Hematopoietic multipotent progenitor cell (in vitro differentiated cells): ENCODE measurements at regions not wholly inside any gene's neighbourhood (a gene's known extent, or its start where the extent isn't known, plus 50 kb on each side); places are given as distances from the start of the nearest gene placed in this dataset.

Experiments
- DNase-seq, 3 donors: peaks; one replicate each; pipeline ENCODE4 v3.0.0-alpha.2; 2011 to 2015; ENCODE audit warnings: low read depth in 2 of 3, low spot score in 2 of 3

- DNase-seq, result no peak
These were observed 396.8 kb upstream of the NETO1 start for GRCh38 chr18:73264562-73264921.

- DNase-seq, result no peak
These were observed 394.1 kb upstream of the NETO1 start for GRCh38 chr18:73261923-73262322.

- DNase-seq, result no peak
These were observed 393.5 kb upstream of the NETO1 start for GRCh38 chr18:73261243-73261642.

GRCh38 chr18:73258375-73259087 is 390.7 kb upstream of the NETO1 start:
- no peak for DNase-seq

GRCh38 chr18:73254564-73254963 is 386.8 kb upstream of the NETO1 start:
- no peak for DNase-seq

- no peak for DNase-seq
These were observed 381.2 kb upstream of the NETO1 start for GRCh38 chr18:73249030-73249429.

- DNase-seq, result no peak
These were observed 379.0 kb upstream of the NETO1 start for GRCh38 chr18:73246763-73247162.

- no peak for DNase-seq
These were observed 377.6 kb upstream of the NETO1 start for GRCh38 chr18:73245345-73245744.

GRCh38 chr18:73244401-73244800 is 376.6 kb upstream of the NETO1 start:
- DNase-seq, result no peak

- no peak for DNase-seq
These were observed 373.1 kb upstream of the NETO1 start for GRCh38 chr18:73240899-73241298.

GRCh38 chr18:73235921-73236320 is 368.1 kb upstream of the NETO1 start:
- no peak for DNase-seq

GRCh38 chr18:73235491-73235890 is 367.7 kb upstream of the NETO1 start:
- DNase-seq, result no peak

GRCh38 chr18:73232933-73233332 is 365.1 kb upstream of the NETO1 start:
- DNase-seq, result no peak

GRCh38 chr18:73220663-73221062 is 352.9 kb upstream of the NETO1 start:
- no peak for DNase-seq

GRCh38 chr18:73218293-73218692 is 350.5 kb upstream of the NETO1 start:
- DNase-seq, result no peak

GRCh38 chr18:73214970-73215369 is 347.2 kb upstream of the NETO1 start:
- DNase-seq, result no peak

GRCh38 chr18:73212442-73212841 is 344.7 kb upstream of the NETO1 start:
- no peak for DNase-seq

- no peak for DNase-seq
These were observed 334.2 kb upstream of the NETO1 start for GRCh38 chr18:73201940-73202339.

- DNase-seq, result no peak
These were observed 331.4 kb upstream of the NETO1 start for GRCh38 chr18:73199151-73199550.

GRCh38 chr18:73189718-73190117 is 321.9 kb upstream of the NETO1 start:
- no peak for DNase-seq

- DNase-seq, result no peak
These were observed 300.4 kb upstream of the NETO1 start for GRCh38 chr18:73168236-73168635.

- no peak for DNase-seq
These were observed 296.6 kb upstream of the NETO1 start for GRCh38 chr18:73164430-73164829.

- no peak for DNase-seq
These were observed 295.4 kb upstream of the NETO1 start for GRCh38 chr18:73163236-73163635.
